GM19099 (cell line): ENCODE measurements at regions not wholly inside any gene's neighbourhood (a gene's known extent, or its start where the extent isn't known, plus 50 kb on each side); places are given as distances from the start of the nearest gene placed in this dataset.

Experiments
- POLR2A ChIP-seq: IDR thresholded peaks from 3 replicates; pipeline ENCODE4 v1.6.1; 2011; ENCODE audit warnings: low read depth; ENCODE audit not compliant: insufficient read length; ENCODE audit errors: extremely low read depth

DNA sequence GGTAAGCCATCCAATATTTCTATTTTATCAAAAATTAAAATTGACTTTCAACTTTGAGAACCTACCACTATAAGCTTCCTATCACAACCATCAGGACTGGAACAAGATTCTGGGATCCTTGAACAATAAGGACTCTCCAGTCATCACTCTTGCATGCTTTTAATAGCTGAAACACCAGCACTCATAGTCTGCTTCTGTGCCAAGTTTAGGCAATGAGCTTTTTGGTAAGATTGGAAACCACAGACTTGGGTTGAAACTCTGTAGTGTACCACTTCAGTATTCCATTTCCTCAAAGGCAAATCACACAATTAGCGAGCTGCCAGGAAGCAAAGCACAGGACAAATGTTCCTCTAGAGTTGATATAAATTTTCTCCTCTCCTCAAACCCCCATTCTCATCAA is 1065.8 kb upstream of the SLC39A10 start:
- no peak for TF ChIP-seq POLR2A

GRCh38 chr2:194587739-194588270 is 1069.2 kb upstream of the SLC39A10 start:
- TF ChIP-seq POLR2A: no peak

DNA sequence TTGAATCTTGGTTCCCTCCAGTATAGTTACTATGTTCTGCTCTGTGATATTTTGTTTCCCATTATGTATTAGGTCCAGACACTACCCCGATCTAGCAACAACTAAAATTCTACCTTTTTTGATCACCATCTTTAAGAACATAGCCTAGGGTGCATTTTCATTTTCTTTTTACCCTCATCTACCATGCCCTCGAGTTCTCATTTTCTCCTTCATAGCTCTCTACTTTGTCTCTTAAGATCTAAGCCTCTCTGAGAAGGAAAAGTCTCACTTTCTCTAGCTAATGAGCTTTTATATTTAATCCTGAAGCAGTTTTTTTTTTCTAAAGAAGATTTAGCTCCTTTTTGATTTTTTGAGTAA is 1089.4 kb upstream of the SLC39A10 start:
- no peak for TF ChIP-seq POLR2A

DNA sequence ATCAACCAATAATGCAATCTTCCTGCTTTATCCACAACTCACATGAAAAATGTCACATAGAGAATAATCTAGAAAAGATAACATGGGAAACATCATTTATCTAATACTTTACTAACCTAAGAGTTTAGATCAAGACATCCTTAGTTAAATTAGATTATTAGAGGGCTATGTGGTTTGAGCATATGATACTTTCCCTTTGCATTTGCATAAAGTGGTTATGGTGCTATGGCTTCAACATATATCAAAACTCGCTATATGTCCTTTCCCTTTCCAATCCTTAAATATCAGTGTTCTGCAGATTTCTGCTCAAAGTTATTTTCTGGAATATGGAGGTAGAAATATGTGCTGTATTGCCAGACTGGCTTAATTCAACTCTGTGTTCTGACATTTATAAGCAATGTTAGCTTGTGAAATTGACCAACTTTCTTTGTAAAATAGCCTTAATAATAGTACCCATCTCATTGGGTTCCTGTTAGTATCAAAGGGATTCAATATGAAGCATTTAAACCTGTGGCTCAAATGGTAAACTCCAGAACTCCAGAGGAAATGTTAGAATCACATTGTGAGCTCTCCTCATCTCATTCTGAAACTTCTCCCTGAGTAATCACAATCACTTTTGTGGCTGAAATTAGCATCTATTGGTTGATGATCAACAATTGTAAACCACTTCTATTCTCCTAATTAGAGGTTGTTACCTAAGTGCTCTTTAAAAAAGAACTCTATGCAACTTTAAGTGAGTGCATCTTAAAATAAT is 1089.9 kb upstream of the SLC39A10 start:
- TF ChIP-seq POLR2A: no peak

DNA sequence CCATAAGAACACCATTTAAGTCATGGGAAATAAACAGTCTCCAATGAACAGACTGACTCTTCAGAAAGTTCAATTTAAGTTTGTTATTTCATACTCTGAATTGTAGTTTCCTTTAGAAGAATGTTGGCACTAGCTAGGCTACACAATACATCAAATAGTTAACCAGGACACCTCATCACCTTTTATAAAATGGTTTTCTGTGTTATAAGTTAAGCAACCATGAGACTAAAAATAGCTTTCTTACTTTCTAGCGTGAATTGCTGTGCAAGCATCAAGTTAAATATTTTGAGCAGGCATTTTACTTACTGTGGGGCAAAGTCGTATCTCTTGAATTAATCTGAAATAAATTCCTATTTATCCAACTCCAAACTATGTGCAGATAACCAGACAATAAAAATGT is 1092.6 kb upstream of the SLC39A10 start:
- no peak for TF ChIP-seq POLR2A

- no peak for TF ChIP-seq POLR2A
Measured at GRCh38 chr2:194562329-194562728, 1094.7 kb upstream of the SLC39A10 start.

DNA sequence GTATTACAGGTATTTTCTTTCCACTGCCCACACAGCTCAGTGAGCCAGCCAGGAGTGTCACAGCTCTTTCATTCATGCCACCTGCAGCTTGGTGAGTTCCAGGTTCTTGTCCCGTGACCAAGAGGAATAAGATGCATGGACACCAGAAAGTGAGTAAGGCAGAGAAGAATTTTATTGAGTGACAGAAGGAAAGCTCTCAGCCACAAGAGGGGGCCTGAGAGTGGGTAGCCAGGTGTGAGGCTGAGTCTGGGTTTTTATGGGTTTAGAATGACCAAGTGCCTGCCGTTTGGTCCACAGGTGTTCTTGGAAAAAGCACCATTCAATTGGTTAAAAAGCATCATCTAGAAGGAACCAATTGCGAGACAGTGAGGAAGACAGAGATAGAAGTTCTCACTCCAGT is 1097.1 kb upstream of the SLC39A10 start:
- no peak for TF ChIP-seq POLR2A

GRCh38 chr2:194559523-194559922 is 1097.5 kb upstream of the SLC39A10 start:
- TF ChIP-seq POLR2A: no peak

DNA sequence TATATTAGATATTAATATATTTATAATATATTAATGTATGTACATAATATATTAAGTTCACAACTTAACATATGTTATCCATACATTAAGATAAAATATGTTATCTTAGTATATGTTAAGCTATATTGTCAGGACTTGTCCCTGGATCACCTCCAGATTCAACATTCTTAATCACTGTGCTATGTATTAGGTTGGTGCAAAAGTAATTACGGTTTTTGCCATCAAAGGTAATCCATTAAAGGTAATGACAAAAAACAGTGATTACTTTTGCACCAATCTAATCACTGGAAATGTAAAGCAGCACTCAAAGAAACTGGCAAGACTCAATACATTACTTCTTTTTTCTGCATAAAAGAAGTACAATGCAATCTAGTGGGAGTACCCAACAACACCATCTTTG is 1099.0 kb upstream of the SLC39A10 start:
- TF ChIP-seq POLR2A: no peak

- TF ChIP-seq POLR2A: no peak
Measured at GRCh38 chr2:194556629-194557028, 1100.4 kb upstream of the SLC39A10 start.

GRCh38 chr2:194553980-194554379 is 1103.0 kb upstream of the SLC39A10 start:
- TF ChIP-seq POLR2A: no peak

DNA sequence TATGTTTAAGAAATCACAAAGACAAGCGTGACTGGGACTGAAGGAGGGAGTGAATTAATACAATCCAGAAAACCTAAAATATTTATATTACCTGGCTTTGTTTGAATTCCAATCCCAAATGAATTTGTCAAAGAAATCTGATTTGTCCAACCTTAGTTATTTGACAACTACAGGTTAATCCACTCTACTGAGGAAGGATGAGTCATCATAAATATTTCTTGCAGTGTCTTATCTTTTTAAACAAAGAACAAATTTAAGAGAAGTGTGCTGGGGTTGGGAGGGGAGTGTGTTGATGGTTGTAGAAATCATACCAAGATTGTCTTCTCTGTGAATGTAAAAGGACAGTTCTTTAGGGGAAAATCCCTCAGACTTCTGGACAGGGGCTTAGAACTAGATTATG is 1106.3 kb upstream of the SLC39A10 start:
- no peak for TF ChIP-seq POLR2A

DNA sequence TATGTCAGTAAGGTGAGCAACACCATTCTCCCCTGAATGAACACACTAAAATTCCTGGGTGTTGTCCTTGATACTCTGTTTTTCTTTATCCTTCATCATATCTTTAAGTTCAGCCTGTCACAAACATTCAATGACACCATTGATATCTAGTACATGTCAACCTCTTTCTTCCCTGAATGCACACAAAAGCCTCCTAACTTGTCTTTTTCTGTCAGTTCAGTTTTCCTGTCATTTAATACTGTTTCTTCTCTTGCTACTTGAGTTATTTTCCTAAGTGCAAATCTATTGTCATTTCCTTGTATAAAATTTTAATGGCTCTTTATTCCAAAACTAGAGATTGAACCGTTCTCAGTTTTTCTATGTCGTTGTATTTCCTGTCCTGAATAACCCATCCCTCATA is 1107.6 kb upstream of the SLC39A10 start:
- TF ChIP-seq POLR2A: no peak

DNA sequence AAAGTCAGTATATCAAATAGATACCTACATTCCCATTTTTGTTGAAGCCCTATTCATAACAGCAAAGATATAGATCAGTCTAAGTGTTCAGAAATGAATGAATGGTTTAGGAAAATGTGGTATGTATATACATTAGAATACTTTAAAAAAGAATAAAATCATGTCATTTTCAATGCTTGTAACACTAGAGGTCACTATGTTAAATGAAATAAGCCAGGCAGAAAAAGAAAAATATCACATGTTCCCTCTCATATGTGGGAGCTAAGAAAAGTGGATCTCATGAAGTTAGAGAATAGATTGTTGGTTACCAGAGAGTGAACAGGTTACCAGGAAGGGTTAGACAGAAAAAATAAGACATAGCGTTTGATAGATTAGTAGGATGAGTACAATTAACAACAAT is 1111.0 kb upstream of the SLC39A10 start:
- TF ChIP-seq POLR2A: no peak

DNA sequence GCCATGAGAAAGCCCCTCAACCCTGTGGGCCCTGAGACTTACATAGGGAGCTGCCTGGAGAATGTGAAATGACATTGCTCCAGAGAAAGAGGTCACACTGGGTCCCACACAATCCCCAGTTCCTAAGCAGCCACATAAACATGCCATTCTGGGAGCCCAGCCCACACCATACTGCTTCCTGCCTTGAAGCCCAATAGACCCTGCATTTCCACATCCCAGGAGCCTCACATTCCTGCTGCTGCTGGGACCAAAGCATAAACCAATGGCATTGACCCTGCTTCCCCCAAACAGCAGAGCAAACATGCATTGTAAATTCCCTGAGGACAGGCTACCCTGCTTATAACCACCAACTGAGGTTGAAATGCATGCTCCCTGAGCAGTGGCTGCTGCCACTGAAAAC is 1117.6 kb upstream of the SLC39A10 start:
- TF ChIP-seq POLR2A: no peak

GRCh38 chr2:194526121-194526520 is 1130.9 kb upstream of the SLC39A10 start:
- TF ChIP-seq POLR2A: no peak

DNA sequence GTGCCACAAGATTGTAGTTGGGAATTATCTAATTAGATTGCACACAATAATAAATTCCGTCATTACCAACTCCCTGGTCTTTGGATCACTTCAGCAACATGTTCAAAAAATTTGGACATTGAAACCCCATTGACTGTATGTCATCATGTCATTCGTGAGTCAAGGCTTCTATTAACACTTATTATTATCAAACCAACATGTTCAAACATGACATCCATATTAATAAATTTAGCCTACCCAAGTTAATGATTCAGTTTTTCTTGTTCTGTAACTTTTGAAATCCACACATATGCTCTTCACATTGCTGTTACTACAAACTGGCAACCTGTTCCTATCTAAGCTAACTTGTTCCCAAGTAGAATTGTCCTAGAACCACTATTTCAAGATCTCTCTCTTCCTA is 1142.7 kb upstream of the SLC39A10 start:
- no peak for TF ChIP-seq POLR2A
